Adrenal gland (tissue), 9 donors: ENCODE measurements at regions not wholly inside any gene's neighbourhood (a gene's known extent, or its start where the extent isn't known, plus 50 kb on each side); places are given as distances from the start of the nearest gene placed in this dataset.

ENCODE experiments used
- DNase-seq, 7 donors: peaks; one replicate each; pipeline ENCODE4 v3.0.0-alpha.2; 2019 to 2020
- H3K27ac ChIP-seq, 5 donors: fragments of 200-600 bp; sonication (generic) in 4 of 5; 1 replicate in 3 of 5; 2 replicates in 2 of 5; pipeline versions ENCODE4 v1.5.1 to v1.8.0; 2016 to 2020; ENCODE audit warnings: mild to moderate bottlenecking in 1 of 5
- H3K27me3 ChIP-seq: fragments of 200-600 bp; 2 replicates; pipeline ENCODE4 v1.8.0; 2021
- H3K36me3 ChIP-seq, 2 donors: fragments of 200-600 bp; replicated peaks in 1 of 2; 1 replicate in 1 of 2; 2 replicates in 1 of 2; pipeline versions ENCODE4 v1.5.1 to v1.8.0; 2018 to 2022
- H3K4me1 ChIP-seq, 2 donors: fragments of 200-600 bp; replicated peaks in 1 of 2; 1 replicate in 1 of 2; 2 replicates in 1 of 2; pipeline versions ENCODE4 v1.5.1 to v1.8.0; 2018 to 2021
- H3K4me3 ChIP-seq, 4 donors: fragments of 200-600 bp; sonication (generic) in 3 of 4; one replicate each; pipeline ENCODE4 v1.5.1; 2016 to 2018
- H3K9me3 ChIP-seq, 3 donors: fragments of 200-600 bp; sonication (generic) in 1 of 3; replicated peaks in 1 of 3; 1 replicate in 2 of 3; 2 replicates in 1 of 3; pipeline versions ENCODE4 v1.5.1 to v1.8.0; 2016 to 2021
- CTCF ChIP-seq, 6 experiments: fragments of 450-650 bp in 4 of 6; fragments of 200-600 bp in 2 of 6; sonication (generic) in 1 of 6; IDR thresholded peaks; 1 replicate in 5 of 6; 2 replicates in 1 of 6; pipeline versions ENCODE4 v1.5.1 to v1.8.0; 2016 to 2021; ENCODE audit warnings: antibody characterized with exemption in 6 of 6, mild to moderate bottlenecking in 2 of 6, moderate library complexity in 1 of 6
- POLR2A ChIP-seq, 2 donors: fragments of 450-650 bp; IDR thresholded peaks; one replicate each; pipeline ENCODE4 v1.6.1; 2017; ENCODE audit warnings: antibody characterized with exemption in 2 of 2, mild to moderate bottlenecking in 2 of 2, moderate library complexity in 1 of 2
- WGBS, 4 donors: extraction: QIAGEN DNeasy Blood & Tissue Kit in 2 of 4; methylation state at CpG; one replicate each; pipeline versions ENCODE4 v1.1.5 to v1.1.7; 2013 to 2017; 5-methylcytosine and 5-hydroxymethylcytosine counted together
- intact Hi-C, 2 donors: fragments of 100-400 bp; cut with DNase I; formaldehyde crosslinking; loops; one replicate each; pipeline versions ENCODE4 v1.14.1 to v1.15.0; 2022 to 2023
- donor health status: healthy with polysubstance abuse.
- donor health status: Bipolar disorder and iron deficiency.
- donor health status: DM: yes; HTN: yes; CAD: no.
- donor health status: DM: no; HTN: no; CAD: no.
- donor health status: DM: no; HTN: no; CAD: no.

GRCh38 chr12:115835445-115835844 lies 442.0 kb downstream of the MED13L start:
- TF ChIP-seq POLR2A (IDR thresholded peaks at IDR 0.05) (no peak), CTCF (IDR thresholded peaks at IDR 0.05) (no peak)
- intact Hi-C loops, result no loop called here
- H3K4me1 ChIP-seq, result no peaks in the 10 kb centered on the region
- peak overlapping the region in 1 of 5 donors; percentile 49 for H3K27ac ChIP-seq
- H3K9me3 ChIP-seq, result no peaks in the 10 kb centered on the region
- H3K36me3 ChIP-seq, result no peaks in the 10 kb centered on the region
- H3K27me3 ChIP-seq, result no peaks in the 10 kb centered on the region
- 71 to 79% (median 77%) methylated on average over 4 of the region's 4 CpGs for WGBS, 4 donors
- DNase-seq, result peak in 4 of 7 donors; percentile 11 to 59 (median 22)
- no peak overlapping the region for H3K4me3 ChIP-seq

DNA sequence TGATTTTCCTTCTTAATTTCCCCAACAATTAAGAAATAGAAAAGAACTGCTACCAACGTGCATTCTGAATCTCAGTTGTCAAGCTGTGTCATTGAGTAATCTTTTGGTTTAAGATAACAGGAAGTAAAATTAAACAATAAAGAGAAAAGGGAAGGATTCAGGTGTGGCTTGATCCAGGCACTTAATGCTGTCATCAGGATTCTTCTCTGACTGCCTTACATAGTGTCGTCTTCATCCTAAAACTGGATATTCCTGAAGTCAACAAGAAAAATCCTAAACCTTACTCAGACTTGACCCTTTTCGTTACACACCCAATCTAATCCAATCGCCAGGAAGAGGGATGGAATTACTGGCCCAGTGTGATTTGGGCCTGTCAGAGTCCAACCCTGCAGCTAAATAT lies 443.8 kb downstream of the MED13L start:
- no peak overlapping the region for H3K4me3 ChIP-seq
- no peak overlapping the region for H3K27ac ChIP-seq
- no peaks in the 10 kb centered on the region for H3K9me3 ChIP-seq
- no peaks in the 10 kb centered on the region for H3K27me3 ChIP-seq
- no peak for DNase-seq
- no peaks in the 10 kb centered on the region for H3K36me3 ChIP-seq
- H3K4me1 ChIP-seq, result no peaks in the 10 kb centered on the region
- TF ChIP-seq CTCF (IDR thresholded peaks at IDR 0.05) (no peak), POLR2A (IDR thresholded peaks at IDR 0.05) (no peak)
- WGBS, 4 donors, result 82 to 90% (median 87%) methylated on average over 4 of the region's 4 CpGs
- intact Hi-C loops, result no loop called here

DNA sequence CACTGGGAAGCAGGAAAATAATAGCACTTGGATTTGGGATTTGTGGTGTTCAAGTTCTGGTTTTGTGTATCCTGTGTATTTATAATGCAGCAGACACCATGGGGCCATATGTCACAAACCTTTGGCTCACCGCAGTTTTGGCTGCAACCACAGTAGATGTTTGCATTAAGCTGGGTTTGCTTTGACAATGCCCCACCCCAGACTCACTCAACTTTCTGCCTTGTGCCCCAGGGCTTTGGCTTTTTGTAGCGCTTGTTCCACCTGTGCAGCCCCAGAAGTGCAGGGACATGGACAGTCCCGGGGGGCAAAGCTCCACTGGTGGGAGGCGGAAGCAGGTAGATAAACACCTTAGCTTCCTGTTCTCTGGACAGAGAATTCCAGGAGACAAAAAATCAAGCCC lies 446.9 kb downstream of the MED13L start:
- Histone ChIP-seq H3K27ac (no peak overlapping the region), H3K4me1 (no peaks in the 10 kb centered on the region), H3K9me3 (no peaks in the 10 kb centered on the region), H3K27me3 (no peaks in the 10 kb centered on the region), H3K36me3 (no peaks in the 10 kb centered on the region), H3K4me3 (no peak overlapping the region)
- no peak for DNase-seq
- no peak for TF ChIP-seq POLR2A (IDR thresholded peaks at IDR 0.05)
- no peak for TF ChIP-seq CTCF (IDR thresholded peaks at IDR 0.05)
- intact Hi-C loops, result no loop called here
- WGBS, 4 donors, result 79 to 90% (median 88%) methylated on average over 4 of the region's 4 CpGs

DNA sequence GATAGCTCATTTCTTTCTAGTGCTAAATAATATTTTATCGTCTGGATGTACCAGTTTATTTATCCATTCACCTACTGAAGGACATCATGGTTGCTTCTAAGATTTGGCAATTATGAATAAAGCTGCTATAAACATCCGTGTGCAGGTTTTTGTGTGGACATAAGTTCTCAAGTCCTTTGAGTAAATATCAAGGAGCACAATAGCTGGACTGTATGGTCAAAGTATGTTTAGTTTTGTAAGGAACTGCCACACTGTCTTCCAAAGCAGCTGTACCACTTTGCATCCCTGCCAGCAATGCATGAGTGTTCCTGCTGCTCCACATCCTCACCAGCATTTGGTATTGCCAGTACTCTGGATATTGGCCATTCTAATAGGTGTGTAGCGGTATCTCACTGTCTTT lies 447.4 kb downstream of the MED13L start:
- no peaks in the 10 kb centered on the region for H3K27me3 ChIP-seq
- intact Hi-C loops, result no loop called here
- TF ChIP-seq CTCF (IDR thresholded peaks at IDR 0.05) (no peak), POLR2A (IDR thresholded peaks at IDR 0.05) (no peak)
- no peak overlapping the region for H3K4me3 ChIP-seq
- H3K4me1 ChIP-seq, result no peaks in the 10 kb centered on the region
- no peaks in the 10 kb centered on the region for H3K36me3 ChIP-seq
- WGBS, 4 donors, result 71 to 77% (median 72%) methylated on average over 3 of the region's 3 CpGs
- H3K27ac ChIP-seq, result no peak overlapping the region
- DNase-seq, result no peak
- no peaks in the 10 kb centered on the region for H3K9me3 ChIP-seq
